WTC11 (cell line): ENCODE measurements at regions not wholly inside any gene's neighbourhood (a gene's known extent, or its start where the extent isn't known, plus 50 kb on each side); places are given as distances from the start of the nearest gene placed in this dataset.

Experiments
- ATAC-seq: fragments of 200-7000 bp; cut with Tn5 transposase; 2 replicates; pipeline ENCODE4 v1.10.0; 2021; ENCODE audit warnings: mild to moderate bottlenecking, moderate library complexity
- CTCF ChIA-PET: fragments of 300-600 bp; sonication (Branson Sonifier 250); formaldehyde crosslinking; loops from one replicate; lab custom pipeline; 2021; ENCODE audit warnings: antibody characterized with exemption; lab: Charles Lee
- POLR2A ChIA-PET: fragments of 350-600 bp; sonication (Branson Sonifier 250); formaldehyde crosslinking; loops from one replicate; lab custom pipeline; 2021; ENCODE audit warnings: antibody characterized with exemption; lab: Charles Lee
- DNase-seq: peaks from one replicate; pipeline ENCODE4 v3.0.0; 2021; ENCODE audit warnings: low spot score
- H3K27ac Mint-ChIP-seq: 2 replicates; pipeline ENCODE4 v1.8.0; 2021; ENCODE audit warnings: mixed read lengths
- H3K27me3 Mint-ChIP-seq: 2 replicates; pipeline ENCODE4 v1.8.0; 2021; ENCODE audit warnings: low read depth, mild to moderate bottlenecking, moderate library complexity, mixed read lengths
- H3K36me3 Mint-ChIP-seq: 2 replicates; pipeline ENCODE4 v1.8.0; 2021; ENCODE audit warnings: mixed read lengths
- H3K4me1 Mint-ChIP-seq: 2 replicates; pipeline ENCODE4 v1.8.0; 2022; ENCODE audit warnings: mixed read lengths
- H3K4me3 Mint-ChIP-seq: 2 replicates; pipeline ENCODE4 v1.8.0; 2021; ENCODE audit warnings: mild to moderate bottlenecking, moderate library complexity, mixed read lengths
- H3K9me3 Mint-ChIP-seq: 2 replicates; pipeline ENCODE4 v1.8.0; 2021; ENCODE audit warnings: mixed read lengths
- ARID4B ChIP-seq: sonication (generic); formaldehyde crosslinking; IDR thresholded peaks from 2 replicates; pipeline ENCODE4 v1.8.0; 2023; ENCODE audit warnings: missing genetic modification reagents, mild to moderate bottlenecking, borderline replicate concordance
- CREM ChIP-seq: sonication (generic); formaldehyde crosslinking; IDR thresholded peaks from 2 replicates; pipeline ENCODE4 v1.8.1; 2022; ENCODE audit warnings: mild to moderate bottlenecking, missing genetic modification reagents, moderate library complexity
- E2F5 ChIP-seq: sonication (generic); formaldehyde crosslinking; IDR thresholded peaks from 2 replicates; pipeline ENCODE4 v1.8.1; 2022; ENCODE audit warnings: mild to moderate bottlenecking, moderate library complexity, missing genetic modification reagents
- ESRRA ChIP-seq: sonication (generic); formaldehyde crosslinking; IDR thresholded peaks from 2 replicates; pipeline ENCODE4 v1.8.1; 2022; ENCODE audit warnings: mild to moderate bottlenecking, missing genetic modification reagents, borderline replicate concordance
- GTF2I ChIP-seq: fragments of 250-450 bp; sonication (Bioruptor Pico); conservative IDR thresholded peaks from 2 replicates; pipeline ENCODE4 v1.4.0; 2021; ENCODE audit warnings: mild to moderate bottlenecking
- MXD4 ChIP-seq: fragments of 250-450 bp; sonication (Bioruptor Pico); IDR thresholded peaks from 2 replicates; pipeline ENCODE4 v1.8.0; 2021; ENCODE audit warnings: mild to moderate bottlenecking, moderate library complexity, borderline replicate concordance
- MYBL2 ChIP-seq: sonication (generic); formaldehyde crosslinking; IDR thresholded peaks from 2 replicates; pipeline ENCODE4 v1.8.1; 2023; ENCODE audit warnings: mild to moderate bottlenecking, moderate library complexity, missing genetic modification reagents
- NR2C2 ChIP-seq: sonication (generic); formaldehyde crosslinking; IDR thresholded peaks from 2 replicates; pipeline ENCODE4 v1.8.0; 2022; ENCODE audit warnings: mild to moderate bottlenecking, missing genetic modification reagents
- OVOL2 ChIP-seq: fragments of 250-450 bp; sonication (Bioruptor Pico); IDR thresholded peaks from 2 replicates; pipeline ENCODE4 v1.9.0; 2021; ENCODE audit warnings: mild to moderate bottlenecking, borderline replicate concordance
- RELA ChIP-seq: sonication (generic); formaldehyde crosslinking; IDR thresholded peaks from 2 replicates; pipeline ENCODE4 v1.8.1; 2022; ENCODE audit warnings: missing genetic modification reagents, mild to moderate bottlenecking, borderline replicate concordance
- SMAD3 ChIP-seq: sonication (generic); formaldehyde crosslinking; IDR thresholded peaks from 2 replicates; pipeline ENCODE4 v1.8.0; 2022; ENCODE audit warnings: missing genetic modification reagents, mild to moderate bottlenecking, borderline replicate concordance
- SP1 ChIP-seq: sonication (generic); formaldehyde crosslinking; conservative IDR thresholded peaks from 2 replicates; pipeline ENCODE4 v1.8.1; 2022; ENCODE audit warnings: missing genetic modification reagents
- ZBTB43 ChIP-seq: sonication (generic); formaldehyde crosslinking; IDR thresholded peaks from 2 replicates; pipeline ENCODE4 v1.8.1; 2023; ENCODE audit warnings: mild to moderate bottlenecking, missing genetic modification reagents
- TF ChIP-seq, protein P1 (sequence below): fragments of 250-450 bp; sonication (Bioruptor Pico); IDR thresholded peaks from 2 replicates; pipeline ENCODE4 v1.9.0; 2021; ENCODE audit warnings: mild to moderate bottlenecking, borderline replicate concordance
- TF ChIP-seq, protein P2 (sequence below): fragments of 250-450 bp; sonication (Bioruptor Pico); IDR thresholded peaks from 2 replicates; pipeline ENCODE4 v1.9.0; 2021; ENCODE audit warnings: mild to moderate bottlenecking

DNA sequence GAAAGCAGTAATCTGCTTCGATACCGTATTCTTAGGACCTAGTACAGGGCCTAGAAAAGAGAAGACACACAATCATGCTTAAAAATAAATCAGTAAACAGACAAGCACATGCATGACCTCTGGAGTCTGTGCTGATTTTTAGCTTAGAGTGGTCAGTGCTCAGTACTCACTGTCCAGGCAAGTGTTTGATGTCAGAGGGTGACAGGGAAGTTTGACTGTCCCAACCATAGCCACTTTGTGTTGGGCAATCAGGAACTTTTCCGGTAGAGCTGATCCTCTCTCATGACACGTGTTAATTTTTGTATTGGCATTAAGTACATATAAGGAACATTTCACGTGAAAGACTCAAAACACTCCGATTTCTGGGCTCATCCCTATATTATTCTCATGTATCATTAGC, 464.7 kb upstream of the KLF4 start:
- ChIA-PET CTCF (no interaction called here), POLR2A (no interaction called here)
- Mint-ChIP-seq H3K9me3 (peaks cover 20% of the 10 kb centered on the region), H3K4me1 (peaks cover 1% of the 10 kb centered on the region; the same call in 1 of the 2 replicates), H3K4me3 (no peak overlapping the region), H3K27ac (no peak overlapping the region), H3K36me3 (peaks cover 12% of the 10 kb centered on the region), H3K27me3 (no peaks in the 10 kb centered on the region)
- ATAC-seq: no peak
- DNase-seq: no peak
- TF ChIP-seq, protein P1, sequence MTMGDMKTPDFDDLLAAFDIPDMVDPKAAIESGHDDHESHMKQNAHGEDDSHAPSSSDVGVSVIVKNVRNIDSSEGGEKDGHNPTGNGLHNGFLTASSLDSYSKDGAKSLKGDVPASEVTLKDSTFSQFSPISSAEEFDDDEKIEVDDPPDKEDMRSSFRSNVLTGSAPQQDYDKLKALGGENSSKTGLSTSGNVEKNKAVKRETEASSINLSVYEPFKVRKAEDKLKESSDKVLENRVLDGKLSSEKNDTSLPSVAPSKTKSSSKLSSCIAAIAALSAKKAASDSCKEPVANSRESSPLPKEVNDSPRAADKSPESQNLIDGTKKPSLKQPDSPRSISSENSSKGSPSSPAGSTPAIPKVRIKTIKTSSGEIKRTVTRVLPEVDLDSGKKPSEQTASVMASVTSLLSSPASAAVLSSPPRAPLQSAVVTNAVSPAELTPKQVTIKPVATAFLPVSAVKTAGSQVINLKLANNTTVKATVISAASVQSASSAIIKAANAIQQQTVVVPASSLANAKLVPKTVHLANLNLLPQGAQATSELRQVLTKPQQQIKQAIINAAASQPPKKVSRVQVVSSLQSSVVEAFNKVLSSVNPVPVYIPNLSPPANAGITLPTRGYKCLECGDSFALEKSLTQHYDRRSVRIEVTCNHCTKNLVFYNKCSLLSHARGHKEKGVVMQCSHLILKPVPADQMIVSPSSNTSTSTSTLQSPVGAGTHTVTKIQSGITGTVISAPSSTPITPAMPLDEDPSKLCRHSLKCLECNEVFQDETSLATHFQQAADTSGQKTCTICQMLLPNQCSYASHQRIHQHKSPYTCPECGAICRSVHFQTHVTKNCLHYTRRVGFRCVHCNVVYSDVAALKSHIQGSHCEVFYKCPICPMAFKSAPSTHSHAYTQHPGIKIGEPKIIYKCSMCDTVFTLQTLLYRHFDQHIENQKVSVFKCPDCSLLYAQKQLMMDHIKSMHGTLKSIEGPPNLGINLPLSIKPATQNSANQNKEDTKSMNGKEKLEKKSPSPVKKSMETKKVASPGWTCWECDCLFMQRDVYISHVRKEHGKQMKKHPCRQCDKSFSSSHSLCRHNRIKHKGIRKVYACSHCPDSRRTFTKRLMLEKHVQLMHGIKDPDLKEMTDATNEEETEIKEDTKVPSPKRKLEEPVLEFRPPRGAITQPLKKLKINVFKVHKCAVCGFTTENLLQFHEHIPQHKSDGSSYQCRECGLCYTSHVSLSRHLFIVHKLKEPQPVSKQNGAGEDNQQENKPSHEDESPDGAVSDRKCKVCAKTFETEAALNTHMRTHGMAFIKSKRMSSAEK (CRISPR knock-in tag): no peak

DNA sequence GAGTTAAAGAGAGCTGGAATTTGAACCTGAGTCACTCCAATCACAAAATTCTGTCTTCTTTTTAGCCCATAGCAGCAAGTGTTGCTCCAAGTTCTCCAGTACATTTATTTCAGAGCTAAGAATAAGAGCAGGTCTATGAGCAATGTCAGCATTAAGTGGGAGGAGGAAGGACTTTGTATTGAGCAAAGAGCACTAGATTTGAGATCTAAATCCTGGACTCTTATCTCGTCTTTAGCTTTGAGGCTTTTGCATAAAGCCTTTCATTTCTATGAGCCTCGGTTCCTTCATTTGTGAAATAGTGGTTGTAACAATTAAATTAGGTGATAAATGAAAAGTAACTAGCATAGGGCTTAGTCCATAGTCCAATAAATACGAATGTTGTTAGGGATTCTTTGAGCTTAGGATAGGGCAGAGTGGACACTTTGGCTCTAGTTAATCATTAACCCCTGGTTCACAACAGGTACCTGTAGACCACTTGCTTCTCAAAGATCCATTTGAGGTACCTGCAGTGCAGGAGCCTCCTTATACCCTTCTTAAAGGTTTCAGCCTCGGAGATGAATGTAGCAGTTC, 464.1 kb upstream of the KLF4 start:
- no peak overlapping the region for H3K27ac Mint-ChIP-seq
- H3K4me3 Mint-ChIP-seq: no peak overlapping the region
- H3K27me3 Mint-ChIP-seq: no peaks in the 10 kb centered on the region
- POLR2A ChIA-PET: no interaction called here
- peaks cover 12% of the 10 kb centered on the region for H3K36me3 Mint-ChIP-seq
- CTCF ChIA-PET: no interaction called here
- H3K4me1 Mint-ChIP-seq: no peaks in the 10 kb centered on the region
- H3K9me3 Mint-ChIP-seq: peaks cover 20% of the 10 kb centered on the region
- ATAC-seq (no peak), DNase-seq (no peak)
- no peak for TF ChIP-seq NR2C2 (CRISPR knock-in tag)
- no peak for TF ChIP-seq CREM (CRISPR knock-in tag)
- TF ChIP-seq MYBL2: no peak
- no peak for TF ChIP-seq ESRRA (CRISPR knock-in tag)
- TF ChIP-seq, protein P1 (CRISPR knock-in tag): no peak
- TF ChIP-seq, protein P2, sequence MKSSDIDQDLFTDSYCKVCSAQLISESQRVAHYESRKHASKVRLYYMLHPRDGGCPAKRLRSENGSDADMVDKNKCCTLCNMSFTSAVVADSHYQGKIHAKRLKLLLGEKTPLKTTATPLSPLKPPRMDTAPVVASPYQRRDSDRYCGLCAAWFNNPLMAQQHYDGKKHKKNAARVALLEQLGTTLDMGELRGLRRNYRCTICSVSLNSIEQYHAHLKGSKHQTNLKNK (CRISPR knock-in tag): no peak
- no peak for TF ChIP-seq GTF2I (CRISPR knock-in tag)
- no peak for TF ChIP-seq RELA (CRISPR knock-in tag)
- no peak for TF ChIP-seq E2F5 (CRISPR knock-in tag)
- no peak for TF ChIP-seq ZBTB43
- TF ChIP-seq ARID4B (CRISPR knock-in tag): no peak
- no peak for TF ChIP-seq SP1
- no peak for TF ChIP-seq MXD4 (CRISPR knock-in tag)
- no peak for TF ChIP-seq SMAD3 (CRISPR knock-in tag)
- TF ChIP-seq OVOL2: no peak
